Body of pancreas (tissue), 4 donors: ENCODE measurements at regions not wholly inside any gene's neighbourhood (a gene's known extent, or its start where the extent isn't known, plus 50 kb on each side); places are given as distances from the start of the nearest gene placed in this dataset.

Source experiments
- POLR2A ChIP-seq, 3 donors: fragments of 450-650 bp; IDR thresholded peaks; one replicate each; pipeline ENCODE4 v1.6.1; 2016; ENCODE audit warnings: antibody characterized with exemption in 3 of 3, mild to moderate bottlenecking in 2 of 3
- TF ChIP-seq, protein P1 (sequence below), 7 experiments: fragments of 450-650 bp in 4 of 7; fragments of 200-600 bp in 3 of 7; sonication (generic) in 3 of 7; IDR thresholded peaks; one replicate each; pipeline ENCODE4 v1.5.1; 2016 to 2019; ENCODE audit warnings: antibody characterized with exemption in 7 of 7

DNA sequence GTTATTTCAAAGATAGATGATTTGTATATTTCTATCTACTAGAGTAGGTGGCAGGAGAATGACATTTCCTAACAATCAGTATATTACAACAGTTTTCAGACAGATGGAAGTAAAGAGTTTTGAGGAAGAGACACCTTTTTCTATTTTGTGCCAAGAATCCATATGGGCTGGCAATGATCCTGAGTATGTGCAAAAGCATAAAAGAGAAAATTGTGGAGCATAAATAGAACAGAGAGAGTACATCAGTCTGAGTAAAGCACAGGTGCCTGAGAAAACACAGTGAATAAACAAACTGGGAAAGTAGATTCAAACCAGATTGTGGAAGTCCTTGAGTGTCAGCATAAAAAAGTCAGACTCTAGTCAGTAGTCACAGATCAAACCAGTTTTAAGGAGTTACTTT is 96.8 kb upstream of the WDR44 start:
- TF ChIP-seq, protein P1, sequence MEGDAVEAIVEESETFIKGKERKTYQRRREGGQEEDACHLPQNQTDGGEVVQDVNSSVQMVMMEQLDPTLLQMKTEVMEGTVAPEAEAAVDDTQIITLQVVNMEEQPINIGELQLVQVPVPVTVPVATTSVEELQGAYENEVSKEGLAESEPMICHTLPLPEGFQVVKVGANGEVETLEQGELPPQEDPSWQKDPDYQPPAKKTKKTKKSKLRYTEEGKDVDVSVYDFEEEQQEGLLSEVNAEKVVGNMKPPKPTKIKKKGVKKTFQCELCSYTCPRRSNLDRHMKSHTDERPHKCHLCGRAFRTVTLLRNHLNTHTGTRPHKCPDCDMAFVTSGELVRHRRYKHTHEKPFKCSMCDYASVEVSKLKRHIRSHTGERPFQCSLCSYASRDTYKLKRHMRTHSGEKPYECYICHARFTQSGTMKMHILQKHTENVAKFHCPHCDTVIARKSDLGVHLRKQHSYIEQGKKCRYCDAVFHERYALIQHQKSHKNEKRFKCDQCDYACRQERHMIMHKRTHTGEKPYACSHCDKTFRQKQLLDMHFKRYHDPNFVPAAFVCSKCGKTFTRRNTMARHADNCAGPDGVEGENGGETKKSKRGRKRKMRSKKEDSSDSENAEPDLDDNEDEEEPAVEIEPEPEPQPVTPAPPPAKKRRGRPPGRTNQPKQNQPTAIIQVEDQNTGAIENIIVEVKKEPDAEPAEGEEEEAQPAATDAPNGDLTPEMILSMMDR (IDR thresholded peaks at IDR 0.05) = no peak
- no peak for TF ChIP-seq POLR2A (IDR thresholded peaks at IDR 0.05)
